Type B pancreatic cell (in vitro differentiated cells): ENCODE measurements at regions not wholly inside any gene's neighbourhood (a gene's known extent, or its start where the extent isn't known, plus 50 kb on each side); places are given as distances from the start of the nearest gene placed in this dataset.

Source experiments
- DNase-seq: peaks from one replicate; pipeline ENCODE4 v3.0.0; 2021; ENCODE audit warnings: mixed read lengths; ENCODE audit not compliant: unreplicated experiment; ENCODE audit errors: extremely low spot score
- H3K27ac Mint-ChIP-seq: 2 replicates; pipeline ENCODE4 v1.8.0; 2021; ENCODE audit warnings: mild to moderate bottlenecking, mixed read lengths
- H3K27me3 Mint-ChIP-seq: 2 replicates; pipeline ENCODE4 v1.8.0; 2021; ENCODE audit warnings: mixed read lengths
- H3K36me3 Mint-ChIP-seq: 2 replicates; pipeline ENCODE4 v1.8.0; 2021; ENCODE audit warnings: mixed read lengths
- H3K4me1 Mint-ChIP-seq: one replicate; pipeline ENCODE4 v1.8.0; 2021; ENCODE audit warnings: mixed read lengths; ENCODE audit not compliant: unreplicated experiment
- H3K4me3 Mint-ChIP-seq: 2 replicates; pipeline ENCODE4 v1.8.0; 2021; ENCODE audit warnings: mild to moderate bottlenecking, mixed read lengths
- H3K9me3 Mint-ChIP-seq: 2 replicates; pipeline ENCODE4 v1.8.0; 2021; ENCODE audit warnings: mixed read lengths
- TF ChIP-seq, protein P1 (sequence below): fragments of 200-600 bp; sonication (generic); conservative IDR thresholded peaks from 2 replicates; pipeline ENCODE4 v1.5.0; 2021; ENCODE audit warnings: antibody characterized with exemption, mild to moderate bottlenecking

DNA sequence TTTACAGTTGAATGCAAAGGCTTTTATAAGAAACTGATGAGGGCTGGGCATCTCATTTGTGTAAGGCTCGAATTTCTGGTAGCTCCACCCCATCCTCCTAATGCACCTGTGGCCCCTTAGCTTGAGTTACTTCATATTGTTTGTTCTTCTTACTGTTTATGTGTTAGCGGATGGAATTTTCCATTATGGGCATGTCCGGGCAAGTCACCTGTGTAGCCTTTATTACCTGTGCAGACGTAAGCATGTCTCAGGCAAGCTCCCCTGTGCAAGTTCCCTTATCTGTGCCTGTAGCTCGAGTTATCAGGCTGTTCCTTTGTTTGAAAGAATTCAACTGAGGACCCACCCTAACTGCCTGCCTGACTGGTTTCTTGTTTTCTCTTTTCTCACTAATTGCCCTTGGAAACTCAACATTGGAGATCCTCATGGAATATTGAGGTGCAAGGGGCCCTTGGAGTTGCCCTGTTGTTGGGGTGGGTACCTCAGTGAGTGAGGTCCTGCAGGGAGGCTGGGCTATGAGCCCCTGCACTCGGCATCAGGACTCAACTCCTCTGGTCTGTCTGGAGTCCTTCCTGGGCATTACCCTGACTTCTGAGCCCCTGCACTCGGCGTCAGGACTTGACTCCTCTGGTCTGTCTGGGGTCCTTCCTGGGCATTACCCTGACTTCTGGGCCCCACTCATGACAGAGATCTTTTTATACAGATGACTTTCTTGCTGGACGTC is 207.9 kb upstream of the SULF2 start:
- peak overlapping the region; percentile 8 for H3K4me3 Mint-ChIP-seq
- no peak for DNase-seq
- peak overlapping the region; percentile 91 for H3K27ac Mint-ChIP-seq
- no peaks in the 10 kb centered on the region for H3K36me3 Mint-ChIP-seq
- TF ChIP-seq, protein P1, sequence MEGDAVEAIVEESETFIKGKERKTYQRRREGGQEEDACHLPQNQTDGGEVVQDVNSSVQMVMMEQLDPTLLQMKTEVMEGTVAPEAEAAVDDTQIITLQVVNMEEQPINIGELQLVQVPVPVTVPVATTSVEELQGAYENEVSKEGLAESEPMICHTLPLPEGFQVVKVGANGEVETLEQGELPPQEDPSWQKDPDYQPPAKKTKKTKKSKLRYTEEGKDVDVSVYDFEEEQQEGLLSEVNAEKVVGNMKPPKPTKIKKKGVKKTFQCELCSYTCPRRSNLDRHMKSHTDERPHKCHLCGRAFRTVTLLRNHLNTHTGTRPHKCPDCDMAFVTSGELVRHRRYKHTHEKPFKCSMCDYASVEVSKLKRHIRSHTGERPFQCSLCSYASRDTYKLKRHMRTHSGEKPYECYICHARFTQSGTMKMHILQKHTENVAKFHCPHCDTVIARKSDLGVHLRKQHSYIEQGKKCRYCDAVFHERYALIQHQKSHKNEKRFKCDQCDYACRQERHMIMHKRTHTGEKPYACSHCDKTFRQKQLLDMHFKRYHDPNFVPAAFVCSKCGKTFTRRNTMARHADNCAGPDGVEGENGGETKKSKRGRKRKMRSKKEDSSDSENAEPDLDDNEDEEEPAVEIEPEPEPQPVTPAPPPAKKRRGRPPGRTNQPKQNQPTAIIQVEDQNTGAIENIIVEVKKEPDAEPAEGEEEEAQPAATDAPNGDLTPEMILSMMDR: no peak
- peaks cover 38% of the 10 kb centered on the region for H3K4me1 Mint-ChIP-seq
- H3K9me3 Mint-ChIP-seq: peaks cover 10% of the 10 kb centered on the region
- peaks cover 3% of the 10 kb centered on the region for H3K27me3 Mint-ChIP-seq

DNA sequence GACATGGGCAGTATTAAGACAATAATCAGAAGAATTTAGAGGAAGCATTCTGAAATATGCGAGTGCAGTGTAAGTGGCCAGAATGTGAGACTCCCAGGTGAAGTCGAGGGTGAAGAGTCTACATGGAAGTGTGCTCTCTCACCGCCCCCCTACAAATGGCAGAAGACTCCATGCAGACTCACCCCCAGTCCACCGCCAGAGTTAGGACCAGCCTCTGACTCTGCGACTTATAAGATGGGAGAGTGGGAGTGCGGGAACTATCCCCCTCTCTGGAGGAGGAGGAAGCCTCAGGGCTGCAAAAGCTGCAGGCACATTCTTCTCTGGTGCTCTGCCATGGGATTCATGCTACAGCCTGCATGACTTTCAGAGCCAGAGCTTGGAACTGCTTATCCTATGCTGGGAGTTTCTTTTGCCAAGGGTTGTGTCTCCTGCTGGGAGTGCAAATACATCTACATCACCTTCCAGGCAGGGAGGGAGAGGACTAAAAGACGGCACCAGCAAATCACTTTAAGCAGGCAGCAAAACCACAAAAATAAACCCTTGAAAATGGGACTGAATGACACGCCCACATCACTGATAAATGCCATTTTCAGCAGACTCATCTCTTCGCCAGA is 206.7 kb upstream of the SULF2 start:
- Mint-ChIP-seq H3K36me3 (no peaks in the 10 kb centered on the region), H3K9me3 (peaks cover 10% of the 10 kb centered on the region), H3K4me3 (no peak overlapping the region), H3K27ac (no peak overlapping the region), H3K4me1 (peaks cover 38% of the 10 kb centered on the region), H3K27me3 (peaks cover 3% of the 10 kb centered on the region)
- DNase-seq: no peak
- TF ChIP-seq, protein P1: no peak

DNA sequence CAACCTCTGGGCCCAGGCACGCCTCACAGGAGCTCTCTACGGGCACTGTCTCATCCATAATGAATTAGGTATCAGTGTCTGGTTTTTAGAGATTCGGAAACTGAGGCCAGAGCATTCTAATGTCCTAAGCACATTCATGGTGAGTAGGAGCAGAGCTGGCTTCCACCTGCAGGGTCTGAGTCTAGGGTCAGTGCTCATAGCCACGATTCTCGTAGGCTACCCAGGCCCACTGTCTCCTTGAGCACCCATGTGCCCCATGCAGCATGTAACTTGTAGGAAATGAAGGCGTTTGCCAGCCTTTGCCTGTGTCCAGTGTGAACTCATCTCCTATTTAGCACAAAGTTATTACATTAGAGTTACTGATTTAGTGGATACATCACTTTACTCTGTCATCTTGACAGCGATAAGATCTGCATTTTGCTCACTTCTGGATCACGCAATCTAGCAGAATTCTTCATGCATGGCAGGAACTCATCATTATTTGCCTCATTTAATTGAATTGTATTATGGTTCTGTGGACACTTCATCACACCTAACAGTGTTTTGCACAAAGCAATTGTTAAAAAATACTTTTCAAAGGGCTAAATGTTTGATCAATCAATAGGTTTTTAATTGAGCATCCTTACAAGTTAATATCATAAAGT is 205.3 kb upstream of the SULF2 start:
- peaks cover 10% of the 10 kb centered on the region for H3K9me3 Mint-ChIP-seq
- H3K4me1 Mint-ChIP-seq: peaks cover 38% of the 10 kb centered on the region
- no peak overlapping the region for H3K4me3 Mint-ChIP-seq
- H3K27me3 Mint-ChIP-seq: peaks cover 3% of the 10 kb centered on the region
- no peak overlapping the region for H3K27ac Mint-ChIP-seq
- no peak for DNase-seq
- TF ChIP-seq, protein P1: no peak
- H3K36me3 Mint-ChIP-seq: no peaks in the 10 kb centered on the region

DNA sequence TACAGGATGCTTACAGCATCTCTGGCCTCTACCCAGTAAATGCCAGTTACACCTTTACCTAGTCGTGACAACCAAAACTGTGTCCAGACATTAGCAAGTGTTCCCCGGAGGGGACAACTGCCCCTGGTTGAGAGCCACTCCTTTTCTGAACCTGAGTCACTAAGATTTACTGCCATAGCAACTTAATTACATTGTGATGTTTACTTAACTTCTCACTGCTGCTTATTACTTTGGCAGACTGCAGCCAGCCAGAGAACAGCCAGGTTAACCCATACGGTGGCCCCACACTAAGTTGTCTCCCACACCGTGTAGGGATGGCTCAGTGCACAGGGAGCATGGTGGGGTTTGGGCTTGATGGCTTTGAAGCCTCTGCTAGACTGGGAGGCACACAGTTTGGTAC is 204.7 kb upstream of the SULF2 start:
- Mint-ChIP-seq H3K27me3 (peaks cover 3% of the 10 kb centered on the region), H3K4me1 (peaks cover 38% of the 10 kb centered on the region), H3K9me3 (peaks cover 10% of the 10 kb centered on the region), H3K4me3 (peak overlapping the region; percentile 16), H3K27ac (peak overlapping the region; percentile 56), H3K36me3 (no peaks in the 10 kb centered on the region)
- TF ChIP-seq, protein P1: no peak
- no peak for DNase-seq

DNA sequence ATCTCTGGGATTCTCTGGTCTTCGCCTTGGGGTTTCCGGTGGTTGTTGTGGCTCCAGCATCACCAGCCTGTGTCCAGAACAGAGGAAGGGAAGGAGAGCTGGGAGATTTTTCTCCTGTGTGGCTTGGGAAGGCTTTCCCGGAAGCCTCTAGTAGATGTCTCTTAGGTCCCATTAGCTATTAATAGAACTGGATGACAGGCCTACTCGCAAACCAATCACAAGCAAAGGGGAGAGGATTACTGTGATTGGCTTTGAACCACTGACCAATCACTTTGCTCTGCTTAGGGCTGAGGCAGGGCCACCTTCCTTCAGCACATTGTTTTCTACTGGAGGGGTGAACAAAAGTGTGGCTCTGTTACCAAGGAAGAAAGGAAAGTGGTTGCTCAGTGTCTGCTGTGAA is 203.4 kb upstream of the SULF2 start:
- TF ChIP-seq, protein P1: no peak
- no peak overlapping the region for H3K27ac Mint-ChIP-seq
- peaks cover 45% of the 10 kb centered on the region for H3K4me1 Mint-ChIP-seq
- DNase-seq: no peak
- no peaks in the 10 kb centered on the region for H3K36me3 Mint-ChIP-seq
- no peak overlapping the region for H3K4me3 Mint-ChIP-seq
- peaks cover 10% of the 10 kb centered on the region for H3K27me3 Mint-ChIP-seq
- peaks cover 10% of the 10 kb centered on the region for H3K9me3 Mint-ChIP-seq
